HFF-Myc (cell line): ENCODE measurements at regions not wholly inside any gene's neighbourhood (a gene's known extent, or its start where the extent isn't known, plus 50 kb on each side); places are given as distances from the start of the nearest gene placed in this dataset.

Source experiments
- DNase-seq: peaks from one replicate; pipeline ENCODE4 v3.0.0-alpha.2; 2011; ENCODE audit warnings: low read depth; ENCODE audit errors: extremely low read depth
- H3K4me3 ChIP-seq: replicated peaks from 2 replicates; pipeline ENCODE4 v1.5.1; 2011; ENCODE audit warnings: low read depth, mild to moderate bottlenecking, control low read depth, low read length
- CTCF ChIP-seq: IDR thresholded peaks from 2 replicates; pipeline ENCODE4 v1.5.1; 2012; ENCODE audit warnings: mild to moderate bottlenecking, low read depth, low read length, control low read depth; ENCODE audit errors: missing control alignments

- TF ChIP-seq CTCF: no peak
These were observed 850.7 kb downstream of the RNF144A start for GRCh38 chr2:7767902-7768301.

GRCh38 chr2:7771781-7772180, 854.6 kb downstream of the RNF144A start:
- no peak for DNase-seq
- TF ChIP-seq CTCF: no peak
- no peak overlapping the region for H3K4me3 ChIP-seq

More at GRCh38 chr2:7767902-7768301, 850.7 kb downstream of the RNF144A start:
- no peak for DNase-seq
- H3K4me3 ChIP-seq: no peak overlapping the region

- no peak for TF ChIP-seq CTCF
- DNase-seq: no peak
- no peak overlapping the region for H3K4me3 ChIP-seq
These were observed 856.4 kb downstream of the RNF144A start for GRCh38 chr2:7773362-7774360.

GRCh38 chr2:7774481-7774880, 857.3 kb downstream of the RNF144A start:
- TF ChIP-seq CTCF: no peak
- no peak for DNase-seq
- no peak overlapping the region for H3K4me3 ChIP-seq

- TF ChIP-seq CTCF: no peak
- no peak for DNase-seq
- no peak overlapping the region for H3K4me3 ChIP-seq
These were observed 860.5 kb downstream of the RNF144A start for GRCh38 chr2:7777668-7778067.

GRCh38 chr2:7780321-7780720, 863.1 kb downstream of the RNF144A start:
- TF ChIP-seq CTCF: no peak
- no peak for DNase-seq
- H3K4me3 ChIP-seq: no peak overlapping the region
